H1 (cell line): ENCODE measurements at regions not wholly inside any gene's neighbourhood (a gene's known extent, or its start where the extent isn't known, plus 50 kb on each side); places are given as distances from the start of the nearest gene placed in this dataset.

ENCODE experiments used
- BCL11A ChIP-seq, 2 experiments: IDR thresholded peaks; one replicate each; pipeline ENCODE4 v1.6.1; 2011; ENCODE audit warnings: low read depth in 2 of 2, low read length in 2 of 2, mild to moderate bottlenecking in 2 of 2
- CREB1 ChIP-seq: IDR thresholded peaks from 2 replicates; pipeline ENCODE4 v1.6.1; 2012; ENCODE audit warnings: inconsistent platforms
- CTBP2 ChIP-seq: IDR thresholded peaks from 2 replicates; pipeline ENCODE4 v1.7.0; 2011; ENCODE audit warnings: borderline replicate concordance, mild to moderate bottlenecking, moderate library complexity, mixed read lengths, low read length; ENCODE audit not compliant: insufficient read depth, insufficient read length
- GTF2F1 ChIP-seq: IDR thresholded peaks from 2 replicates; pipeline ENCODE4 v1.6.1; 2012; ENCODE audit warnings: low read depth, low read length, improper control_type of control experiment, borderline replicate concordance
- HDAC2 ChIP-seq, 2 experiments: fragments of 300-600 bp in 1 of 2; sonication (generic) in 1 of 2; IDR thresholded peaks; 2 replicates each; pipeline ENCODE4 v1.6.1; 2011 to 2012; ENCODE audit warnings: low read depth in 2 of 2, low read length in 2 of 2, mild to moderate bottlenecking in 2 of 2, moderate library complexity in 2 of 2, borderline replicate concordance in 1 of 2, inconsistent platforms in 1 of 2
- JUND ChIP-seq: IDR thresholded peaks from 2 replicates; pipeline ENCODE4 v1.6.1; 2011; ENCODE audit warnings: mild to moderate bottlenecking, improper control_type of control experiment, low read length
- KDM5A ChIP-seq: fragments of 200-600 bp; IDR thresholded peaks from 2 replicates; pipeline ENCODE4 v1.7.1; 2012; ENCODE audit warnings: mild to moderate bottlenecking, low read length, inconsistent platforms, mixed read lengths
- RAD21 ChIP-seq, 2 experiments: IDR thresholded peaks in 1 of 2; conservative IDR thresholded peaks in 1 of 2; 2 replicates each; pipeline ENCODE4 v1.6.1; 2011; ENCODE audit warnings: low read depth in 2 of 2, low read length in 2 of 2, improper control_type of control experiment in 1 of 2, inconsistent platforms in 1 of 2, mild to moderate bottlenecking in 1 of 2, moderate library complexity in 1 of 2
- SIX5 ChIP-seq: IDR thresholded peaks from 2 replicates; pipeline ENCODE4 v1.6.1; 2011; ENCODE audit warnings: mild to moderate bottlenecking, low read depth, low read length

DNA sequence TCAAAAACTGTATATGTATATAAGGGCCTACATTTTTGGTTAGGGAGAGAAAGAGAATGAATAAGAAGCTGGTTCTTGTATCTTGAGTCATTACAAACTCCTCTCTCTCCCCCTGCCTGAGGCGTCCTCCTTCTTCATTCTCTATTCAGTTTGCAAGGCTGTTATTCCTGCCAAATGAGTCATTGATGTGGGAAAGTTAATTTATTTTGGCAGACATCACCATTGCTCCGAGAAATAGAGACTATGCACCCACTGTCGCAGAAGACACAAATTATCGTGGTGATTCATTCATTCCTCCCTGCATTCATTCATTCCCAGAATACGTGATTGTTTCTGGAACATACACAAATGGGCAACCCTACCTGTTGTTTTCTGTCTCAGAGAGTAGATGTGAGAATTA, 112.5 kb upstream of the MED13L start (continued):
- TF ChIP-seq GTF2F1: no peak
- no peak for TF ChIP-seq CREB1
- TF ChIP-seq KDM5A: no peak
- TF ChIP-seq BCL11A (IDR thresholded peaks at IDR 0.05; ENCODE audit: low read depth in 2 of 2, low read length in 2 of 2): no peak
- TF ChIP-seq CTBP2: no peak
- no peak for TF ChIP-seq JUND
- TF ChIP-seq RAD21 (IDR thresholded peaks at IDR 0.05 in 1 of 2, conservative IDR thresholded peaks at IDR 0.05 in 1 of 2; ENCODE audit: low read depth in 2 of 2, low read length in 2 of 2): no peak
- TF ChIP-seq SIX5: no peak
- no peak for TF ChIP-seq HDAC2 (IDR thresholded peaks at IDR 0.05; ENCODE audit: borderline replicate concordance in 1 of 2, low read depth in 2 of 2, low read length in 2 of 2)
